DND-41 (cell line): ENCODE measurements at regions not wholly inside any gene's neighbourhood (a gene's known extent, or its start where the extent isn't known, plus 50 kb on each side); places are given as distances from the start of the nearest gene placed in this dataset.

Experiments
- CTCF ChIP-seq: IDR thresholded peaks from 2 replicates; pipeline ENCODE4 v1.5.1; 2012; ENCODE audit warnings: borderline replicate concordance, low read length, moderate library complexity, mild to moderate bottlenecking; ENCODE audit not compliant: poor library complexity, severe bottlenecking; ENCODE audit errors: extremely low read depth
- EZH2 ChIP-seq: IDR thresholded peaks from 3 replicates; pipeline ENCODE4 v1.6.1; 2012; ENCODE audit warnings: borderline replicate concordance, low read depth, mild to moderate bottlenecking, moderate library complexity, low read length, inconsistent platforms; ENCODE audit not compliant: severe bottlenecking

- TF ChIP-seq CTCF (no peak), EZH2 (no peak)
Observed at GRCh38 chr4:41799126-41799525, 50.6 kb upstream of the PHOX2B start.
